Epithelial cell of proximal tubule (primary cell): ENCODE measurements at regions not wholly inside any gene's neighbourhood (a gene's known extent, or its start where the extent isn't known, plus 50 kb on each side); places are given as distances from the start of the nearest gene placed in this dataset.
A peak's percentile ranks its signal among the peaks of the same experiment; 100 is the strongest.

Experiments used
- DNase-seq: peaks from one replicate; pipeline ENCODE4 v3.0.0-alpha.2; 2011; ENCODE audit warnings: low read depth
- H3K4me3 ChIP-seq: 2 replicates; pipeline ENCODE4 v1.5.1; 2011; ENCODE audit warnings: low read depth, mild to moderate bottlenecking, low read length
- TF ChIP-seq, protein P1 (sequence below): conservative IDR thresholded peaks from 2 replicates; pipeline ENCODE4 v1.5.1; 2012; ENCODE audit warnings: low read depth, mild to moderate bottlenecking, low read length

DNA sequence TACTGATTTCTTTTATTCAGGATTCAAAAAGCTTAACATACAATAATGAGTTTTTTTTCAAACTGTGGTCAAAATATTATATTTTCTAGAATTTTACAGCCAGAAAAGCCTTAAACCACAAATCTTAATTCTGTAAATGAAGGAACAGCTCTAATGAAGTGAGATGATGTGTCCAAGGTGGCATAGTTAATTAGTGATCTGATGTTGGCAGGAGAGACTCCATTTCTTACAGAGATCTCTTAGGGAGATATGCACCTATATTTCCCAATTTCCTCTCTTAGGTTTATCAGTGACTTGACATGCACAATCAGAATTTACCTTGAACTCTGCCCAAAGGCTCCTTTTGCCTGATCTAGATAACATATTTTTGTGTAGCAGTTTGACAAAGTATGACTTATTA, 211.1 kb upstream of the ZNF804B start:
- TF ChIP-seq, protein P1, sequence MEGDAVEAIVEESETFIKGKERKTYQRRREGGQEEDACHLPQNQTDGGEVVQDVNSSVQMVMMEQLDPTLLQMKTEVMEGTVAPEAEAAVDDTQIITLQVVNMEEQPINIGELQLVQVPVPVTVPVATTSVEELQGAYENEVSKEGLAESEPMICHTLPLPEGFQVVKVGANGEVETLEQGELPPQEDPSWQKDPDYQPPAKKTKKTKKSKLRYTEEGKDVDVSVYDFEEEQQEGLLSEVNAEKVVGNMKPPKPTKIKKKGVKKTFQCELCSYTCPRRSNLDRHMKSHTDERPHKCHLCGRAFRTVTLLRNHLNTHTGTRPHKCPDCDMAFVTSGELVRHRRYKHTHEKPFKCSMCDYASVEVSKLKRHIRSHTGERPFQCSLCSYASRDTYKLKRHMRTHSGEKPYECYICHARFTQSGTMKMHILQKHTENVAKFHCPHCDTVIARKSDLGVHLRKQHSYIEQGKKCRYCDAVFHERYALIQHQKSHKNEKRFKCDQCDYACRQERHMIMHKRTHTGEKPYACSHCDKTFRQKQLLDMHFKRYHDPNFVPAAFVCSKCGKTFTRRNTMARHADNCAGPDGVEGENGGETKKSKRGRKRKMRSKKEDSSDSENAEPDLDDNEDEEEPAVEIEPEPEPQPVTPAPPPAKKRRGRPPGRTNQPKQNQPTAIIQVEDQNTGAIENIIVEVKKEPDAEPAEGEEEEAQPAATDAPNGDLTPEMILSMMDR: no peak
- DNase-seq: no peak
- H3K4me3 ChIP-seq: no peak overlapping the region

DNA sequence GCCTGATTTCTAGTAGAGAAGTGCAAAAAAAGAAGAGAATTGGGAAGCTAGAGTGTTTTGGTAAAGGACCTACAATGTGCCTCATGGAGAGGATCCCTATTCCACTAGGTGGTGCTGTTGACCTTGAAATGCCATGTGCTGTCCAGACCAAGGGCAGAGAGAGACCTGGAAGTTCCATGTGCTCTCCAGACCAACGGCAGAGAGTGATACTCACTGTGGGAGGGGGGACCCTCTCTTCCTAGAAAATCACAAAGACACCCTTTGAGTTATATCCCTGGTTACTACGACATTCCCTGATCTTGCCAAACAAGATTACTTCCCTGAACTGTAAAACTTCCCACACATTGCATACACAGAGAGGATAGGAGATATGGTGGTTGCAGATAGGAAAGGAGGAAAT, 212.7 kb upstream of the ZNF804B start:
- no peak overlapping the region for H3K4me3 ChIP-seq
- TF ChIP-seq, protein P1: peak; percentile 75
- no peak for DNase-seq

DNA sequence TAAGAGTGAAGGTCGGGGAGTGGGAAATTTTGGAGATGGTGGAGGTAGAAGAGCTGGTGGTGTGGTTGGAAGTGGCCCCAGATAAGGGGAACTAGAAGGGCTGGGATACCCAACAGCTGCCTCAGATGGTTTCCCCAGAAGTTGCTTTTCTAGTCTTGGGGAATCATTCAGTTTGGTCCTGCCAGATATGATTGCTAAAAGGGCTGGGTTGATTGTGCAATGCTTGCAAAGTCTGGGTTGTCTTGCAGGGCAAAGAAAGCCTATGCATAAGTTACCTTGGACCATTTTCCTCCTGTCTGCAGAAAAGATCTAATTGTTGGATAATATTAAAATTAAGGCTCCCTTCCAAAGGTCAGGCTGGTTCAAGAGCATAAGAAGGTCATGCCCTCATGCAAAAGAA, 213.8 kb upstream of the ZNF804B start:
- TF ChIP-seq, protein P1: no peak
- no peak for DNase-seq
- H3K4me3 ChIP-seq: no peak overlapping the region

DNA sequence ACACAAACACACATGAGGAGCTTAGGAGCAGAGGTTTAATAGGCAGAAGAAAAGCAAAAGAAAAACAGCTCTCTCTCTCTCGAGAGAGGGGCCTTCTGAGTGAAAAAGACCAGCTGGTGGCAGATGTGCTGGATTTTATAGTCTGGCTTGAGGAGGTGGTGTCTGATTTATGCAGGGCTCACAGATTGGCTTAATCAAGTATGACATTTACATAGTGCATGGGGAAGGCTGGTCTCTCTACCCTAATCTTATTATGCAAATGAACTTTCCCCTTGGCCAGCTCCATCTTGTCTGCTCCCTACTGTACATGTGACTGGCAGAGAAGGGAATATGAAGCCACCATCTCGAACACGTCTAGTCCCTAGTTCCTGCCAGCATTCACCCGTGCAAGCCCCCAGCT, 219.5 kb upstream of the ZNF804B start:
- no peak for DNase-seq
- TF ChIP-seq, protein P1: no peak
- H3K4me3 ChIP-seq: no peak overlapping the region

DNA sequence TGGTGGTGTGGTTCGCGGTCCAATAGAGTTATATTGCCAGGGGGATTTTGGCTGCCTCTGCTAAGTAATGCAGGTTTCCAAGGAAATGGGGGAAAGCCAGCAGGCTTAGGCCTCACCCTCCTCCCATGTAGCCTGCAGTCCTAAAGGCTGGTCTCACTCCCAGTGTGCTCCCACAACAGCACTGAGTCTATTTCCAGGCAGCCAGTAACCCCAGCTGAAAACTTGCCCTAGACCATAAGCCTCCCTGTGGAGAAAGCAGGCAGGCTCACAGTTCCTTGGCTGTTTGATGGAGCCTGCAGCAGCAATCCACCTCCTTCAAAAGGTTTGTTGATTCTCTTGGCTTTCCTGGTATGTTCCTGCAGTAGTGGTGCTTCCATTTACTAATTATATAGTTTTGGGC, 220.0 kb upstream of the ZNF804B start:
- H3K4me3 ChIP-seq: no peak overlapping the region
- no peak for DNase-seq
- TF ChIP-seq, protein P1: no peak

DNA sequence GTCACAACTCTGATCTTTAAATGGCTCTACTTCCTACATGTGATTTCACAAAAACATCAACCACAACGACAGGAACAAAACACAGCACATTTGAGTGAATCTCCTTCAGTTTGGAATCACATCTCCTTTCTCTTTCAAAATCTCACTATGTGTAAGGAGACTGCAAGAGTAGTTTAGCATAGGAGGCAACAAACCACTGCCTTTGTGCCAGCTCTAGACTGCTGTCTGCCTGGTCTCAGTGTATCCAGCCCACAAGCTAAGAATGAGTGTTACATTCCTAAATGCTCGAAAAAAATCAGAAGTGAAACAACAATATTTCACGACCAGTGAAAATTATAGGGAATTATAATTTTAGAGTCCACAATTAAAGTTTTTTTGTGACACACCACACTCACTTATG, 217.0 kb upstream of the STEAP4 start:
- no peak for DNase-seq
- TF ChIP-seq, protein P1: no peak
- no peak overlapping the region for H3K4me3 ChIP-seq

DNA sequence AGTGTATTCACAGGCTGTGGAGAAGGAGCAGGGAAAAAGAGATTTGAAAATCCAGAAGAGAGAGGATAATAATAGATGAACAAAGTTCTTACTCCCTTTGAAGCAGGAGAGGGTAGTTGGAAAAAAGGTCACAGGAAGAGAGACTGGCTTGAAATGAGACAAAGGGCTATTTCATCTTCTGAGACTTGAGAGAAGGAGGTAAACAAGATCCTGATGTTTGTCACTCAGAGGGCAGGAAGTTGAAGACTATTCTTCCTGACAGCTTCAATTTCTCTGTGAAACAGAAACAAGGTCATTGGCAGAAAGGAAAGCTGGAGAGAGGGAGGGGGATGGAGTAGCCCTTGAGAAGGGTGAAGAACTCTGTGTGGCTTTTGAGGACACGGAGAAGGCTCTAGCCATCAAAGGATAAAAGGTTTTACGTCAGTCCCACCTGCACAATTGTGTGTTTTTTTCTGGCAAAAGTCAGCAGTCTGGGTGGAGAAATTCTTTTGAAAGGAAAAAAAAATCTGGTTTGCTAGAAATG, 216.1 kb upstream of the STEAP4 start:
- H3K4me3 ChIP-seq: no peak overlapping the region
- no peak for DNase-seq
- TF ChIP-seq, protein P1: no peak
